GM18858 (cell line): ENCODE measurements at regions not wholly inside any gene's neighbourhood (a gene's known extent, or its start where the extent isn't known, plus 50 kb on each side); places are given as distances from the start of the nearest gene placed in this dataset.

Experiments
- ATAC-seq: cut with Tn5 transposase; IDR thresholded peaks from one replicate; pipeline ENCODE4 v1.9.1; 2021; ENCODE audit not compliant: unreplicated experiment

DNA sequence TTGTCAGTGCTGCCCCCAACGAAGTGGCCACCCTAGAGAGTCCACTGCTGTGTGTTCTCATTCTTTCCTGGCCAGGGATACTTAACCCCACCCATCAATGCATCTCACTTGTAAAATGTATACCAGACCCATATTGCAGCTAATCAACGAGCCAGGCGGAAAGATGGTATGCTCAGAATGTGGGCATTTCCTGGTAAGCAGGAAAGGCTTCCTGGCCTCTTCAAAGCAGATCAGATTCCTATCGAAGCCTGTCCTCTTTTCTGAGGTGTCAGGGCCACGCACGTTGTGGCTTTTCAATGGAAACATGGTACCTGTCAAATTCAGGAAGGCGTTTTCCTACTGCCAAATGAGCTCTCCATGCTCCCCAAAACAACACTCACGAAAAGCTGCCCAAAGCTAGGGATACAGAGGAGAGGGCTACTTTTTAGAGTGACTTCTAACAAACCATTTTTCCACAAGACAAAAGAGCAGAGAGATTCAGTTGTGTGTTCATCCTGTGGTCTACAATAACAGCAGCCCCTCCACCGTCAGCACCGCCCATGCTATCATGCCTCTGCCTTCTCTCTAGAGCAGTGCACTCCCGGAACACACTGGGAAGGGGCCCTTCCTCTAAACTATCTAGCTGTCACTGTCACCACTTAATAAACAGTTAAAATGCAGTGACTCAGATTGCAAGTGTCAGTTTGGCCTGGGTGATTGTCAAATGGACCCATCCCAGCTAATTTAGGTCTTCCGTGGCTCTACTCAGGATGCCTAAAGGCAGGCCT is 535.1 kb downstream of the RNF144A start:
- no peak for ATAC-seq

DNA sequence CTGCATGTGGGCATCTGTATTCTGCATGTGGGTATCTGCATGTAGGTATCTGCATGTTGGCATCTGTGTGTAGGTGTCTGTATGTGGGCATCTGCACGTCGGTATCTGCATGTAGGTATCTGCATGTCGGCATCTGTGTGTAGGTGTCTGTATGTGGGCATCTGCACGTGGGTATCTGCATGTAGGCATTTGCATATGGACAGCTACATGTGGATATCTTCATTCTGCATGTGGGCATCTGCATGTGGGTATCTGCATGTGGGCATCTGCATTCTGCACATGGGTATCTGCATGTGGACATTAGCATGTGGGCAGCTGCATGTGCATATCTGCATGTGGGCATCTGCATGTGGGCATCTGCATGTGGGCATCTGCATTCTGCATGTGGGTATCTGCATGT is 537.4 kb downstream of the RNF144A start:
- no peak for ATAC-seq

DNA sequence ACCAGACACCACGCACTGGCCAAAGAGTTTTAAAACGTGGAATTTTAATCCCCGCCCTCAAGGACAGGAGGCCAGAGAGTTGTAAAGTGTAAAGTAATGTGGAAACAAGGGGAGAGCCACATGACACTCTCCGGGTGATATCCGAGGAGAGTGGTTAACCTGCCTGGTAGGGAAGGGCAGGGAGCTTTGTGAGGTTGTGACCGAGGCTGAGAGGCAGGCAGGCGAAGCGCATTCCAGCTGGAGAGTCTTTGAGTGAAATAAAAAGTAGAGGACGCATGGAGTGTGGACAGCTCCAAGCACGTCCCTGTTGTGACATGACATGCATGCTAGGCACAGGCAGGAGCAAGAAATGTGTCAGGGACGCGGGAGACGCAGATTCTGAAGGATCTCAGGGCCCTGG is 539.5 kb downstream of the RNF144A start:
- ATAC-seq, result no peak

DNA sequence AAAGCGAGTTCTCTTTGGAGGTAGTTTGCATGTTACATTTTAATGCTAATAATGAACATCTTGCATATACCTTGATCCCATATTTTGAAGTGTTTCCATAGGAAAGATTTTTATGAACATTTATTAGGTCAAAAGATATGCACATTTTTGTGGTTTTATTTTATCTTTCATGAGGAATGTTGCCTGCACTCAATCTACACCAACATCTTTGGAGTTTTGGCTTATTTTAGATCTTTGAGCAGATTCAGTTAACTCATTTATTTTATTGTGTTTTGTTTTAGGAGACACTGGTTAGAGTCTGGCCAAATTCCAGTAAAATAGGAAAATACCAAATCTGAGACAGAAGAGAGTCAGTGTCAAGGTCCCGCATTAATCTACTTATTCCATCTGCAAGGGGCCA is 540.9 kb downstream of the RNF144A start:
- no peak for ATAC-seq

DNA sequence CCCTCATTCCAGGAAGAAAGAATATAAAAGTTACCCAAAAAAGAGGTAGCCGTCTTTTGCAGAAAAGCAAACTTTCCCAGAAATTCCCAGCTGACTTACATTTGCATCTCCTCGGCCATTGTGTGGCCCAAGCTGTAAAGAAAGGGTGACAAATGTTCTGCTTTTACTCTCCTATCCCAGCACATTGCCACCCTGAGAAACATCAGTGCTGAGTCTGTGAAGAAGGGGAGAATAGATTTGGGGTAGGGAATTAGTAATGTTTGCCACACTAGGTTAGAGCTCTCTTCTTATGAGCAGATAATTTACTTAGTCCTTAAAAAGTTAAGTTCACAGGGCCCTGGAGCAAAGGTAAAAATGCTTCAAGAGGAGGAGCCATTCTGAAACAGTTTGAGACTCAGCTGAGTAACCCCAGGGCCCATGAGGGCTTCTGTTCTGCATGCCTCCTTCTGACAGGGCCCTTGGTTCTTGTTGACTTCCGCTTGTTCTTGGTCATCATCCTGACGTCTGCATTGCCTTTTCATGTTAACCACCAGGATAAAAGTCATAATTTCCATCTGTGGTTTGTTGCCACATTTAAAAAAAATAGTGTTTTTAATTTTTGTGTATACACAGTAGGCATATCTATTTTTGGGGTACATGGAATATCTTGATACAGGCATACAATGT is 550.7 kb downstream of the RNF144A start:
- no peak for ATAC-seq

DNA sequence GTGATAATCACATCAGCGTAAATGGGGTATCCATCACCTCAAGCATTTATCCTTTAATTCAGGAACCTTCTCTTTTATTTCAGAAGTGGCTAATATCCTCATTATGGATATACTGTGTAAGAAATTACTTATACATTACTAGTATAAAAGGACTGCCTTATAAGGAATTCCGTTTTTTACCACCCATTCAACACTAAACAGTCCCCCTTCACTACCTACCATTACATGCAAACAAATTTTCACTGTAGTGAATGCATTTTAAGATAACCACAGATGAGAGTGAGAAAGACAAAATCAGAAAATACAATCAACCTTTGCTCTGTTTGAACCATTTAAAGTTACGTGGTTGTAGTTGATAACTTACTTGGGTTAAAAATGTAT is 551.2 kb downstream of the RNF144A start:
- no peak for ATAC-seq

DNA sequence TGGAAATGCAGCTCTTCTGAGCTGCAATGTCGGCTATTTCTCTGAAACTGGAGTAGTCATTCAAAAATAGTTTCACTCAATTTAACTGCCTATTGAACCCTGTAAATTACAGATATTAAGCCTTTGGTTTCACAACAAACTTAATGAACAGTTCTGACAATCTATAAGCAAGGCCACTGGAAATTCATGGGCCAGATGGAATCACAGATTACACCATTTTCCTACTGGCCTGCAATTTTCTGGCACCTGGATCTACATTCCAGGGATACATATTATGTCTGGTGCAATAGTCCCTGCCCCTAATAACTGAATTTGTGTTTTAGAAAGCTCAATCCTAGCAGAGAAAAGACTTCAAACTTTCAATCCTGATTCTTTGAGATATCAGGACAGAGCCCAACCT is 551.7 kb downstream of the RNF144A start:
- no peak for ATAC-seq

DNA sequence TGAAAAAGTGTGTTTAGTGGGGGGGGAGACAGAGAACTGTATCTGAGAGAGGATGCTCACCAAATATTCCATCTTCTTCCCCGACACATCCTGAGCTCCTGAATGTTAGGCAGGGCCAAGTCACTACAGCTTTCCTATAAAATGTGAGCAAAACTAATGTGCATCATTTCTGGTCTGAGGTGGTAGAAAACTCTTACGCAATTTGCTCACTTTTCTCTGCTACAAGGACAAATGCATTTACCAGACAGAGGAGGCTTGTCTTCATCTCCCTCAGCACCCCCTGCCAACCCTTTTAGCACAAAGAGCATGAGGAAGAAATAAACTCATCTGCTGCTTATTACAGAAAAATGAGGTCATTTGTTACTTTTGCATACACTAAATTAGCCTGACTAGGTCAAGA is 554.0 kb downstream of the RNF144A start:
- ATAC-seq, result no peak

DNA sequence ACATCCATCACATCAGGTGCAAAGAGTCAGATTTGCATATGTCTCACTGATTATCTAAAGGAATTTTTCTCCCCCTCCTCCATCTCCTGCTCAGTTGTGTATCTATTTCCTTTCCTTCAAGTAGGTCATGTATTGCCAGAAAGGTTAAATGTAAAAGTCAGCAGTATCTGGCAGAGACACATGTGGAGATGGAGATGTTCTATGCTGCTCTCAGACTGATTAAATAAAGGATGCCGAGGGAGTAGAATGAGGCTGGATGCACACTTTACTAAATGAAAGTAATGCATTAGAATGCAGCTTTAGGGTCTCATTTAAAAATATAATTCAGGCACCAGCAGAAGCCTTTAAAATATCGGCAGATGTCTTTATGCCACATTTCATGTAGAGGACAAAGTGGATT is 555.3 kb downstream of the RNF144A start:
- ATAC-seq, result no peak

DNA sequence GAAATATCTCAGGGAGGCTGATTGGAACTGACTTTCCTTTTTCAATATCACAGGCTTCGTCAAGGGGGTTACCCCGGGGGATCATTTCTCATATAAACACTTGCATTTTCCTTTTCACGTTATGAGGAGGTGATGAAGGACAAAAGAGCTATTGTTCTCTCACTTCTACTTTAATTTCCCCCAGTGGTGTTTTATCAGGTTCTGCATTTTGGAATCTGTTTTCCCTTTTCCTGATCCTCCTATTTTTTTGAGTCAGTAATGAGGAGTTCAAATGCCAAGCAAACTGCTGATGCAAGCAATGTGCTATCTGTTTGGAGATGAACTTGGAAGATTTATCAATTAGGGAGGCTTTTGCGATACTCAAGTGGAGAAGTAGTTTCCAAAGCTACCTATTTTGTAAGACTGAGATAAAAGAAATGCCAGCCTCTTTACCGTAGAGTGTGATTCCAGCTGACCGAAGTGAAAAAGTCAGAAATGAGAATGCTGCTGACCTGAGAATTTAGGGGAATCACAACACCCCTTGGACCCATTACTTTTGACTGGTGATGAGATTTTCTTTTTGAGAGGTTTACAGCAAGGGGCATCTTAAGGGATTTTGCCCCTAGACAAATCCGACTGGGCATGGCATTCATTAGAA is 556.0 kb downstream of the RNF144A start:
- no peak for ATAC-seq

DNA sequence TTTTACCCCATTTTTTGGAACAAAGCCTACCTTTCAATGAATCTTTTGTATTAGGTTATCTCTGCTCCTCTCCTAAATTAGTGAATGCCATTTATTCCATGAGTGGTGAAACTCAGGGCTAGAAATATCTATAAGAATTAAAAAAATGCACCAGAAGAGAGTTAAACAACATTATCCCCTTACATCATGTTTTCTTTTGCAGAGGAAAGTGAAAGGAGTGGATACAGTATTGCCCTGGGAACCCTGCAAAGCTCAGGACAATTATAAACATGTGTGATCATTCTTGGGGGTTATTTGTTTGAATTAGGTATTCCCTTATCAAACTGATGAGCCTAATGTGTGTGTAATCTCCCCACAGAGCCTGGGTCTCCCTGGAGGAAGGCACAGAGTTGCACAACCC is 559.2 kb downstream of the RNF144A start:
- no peak for ATAC-seq

DNA sequence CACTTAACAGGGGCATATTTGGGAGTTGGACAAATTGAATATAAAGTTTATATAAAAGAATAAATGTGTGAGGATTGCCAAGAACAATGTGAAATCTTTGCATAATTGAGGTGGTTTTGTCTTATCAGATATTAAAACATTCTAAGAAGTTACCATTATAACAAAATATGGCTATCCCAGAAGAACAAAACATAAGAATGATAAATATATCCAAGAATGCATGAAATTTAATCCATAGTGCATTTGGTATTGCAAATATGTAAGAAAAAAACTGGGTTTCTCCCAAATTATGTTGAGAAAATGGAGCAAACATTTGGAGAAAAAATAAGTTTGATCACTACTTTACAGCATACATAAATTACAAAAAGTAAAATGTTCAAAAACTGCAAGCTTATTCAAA is 562.4 kb downstream of the RNF144A start:
- no peak for ATAC-seq

DNA sequence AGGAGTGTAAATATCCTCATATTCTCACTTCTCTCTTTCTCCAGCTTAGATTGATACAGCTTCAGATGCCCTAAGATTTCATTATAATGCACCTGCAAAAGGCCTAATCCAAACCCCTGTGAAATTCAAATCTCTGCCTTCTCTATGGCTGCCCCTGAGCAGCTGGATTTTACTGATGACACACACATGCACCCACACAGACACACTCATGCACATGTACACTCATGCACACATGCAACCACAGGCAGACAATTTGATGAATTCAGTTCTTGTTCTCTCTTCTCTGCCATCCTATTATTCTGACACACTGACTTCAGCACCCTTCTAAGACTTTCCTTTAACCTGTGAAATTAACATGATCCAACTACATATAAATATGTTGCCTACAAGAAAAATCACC is 563.2 kb downstream of the RNF144A start:
- no peak for ATAC-seq

DNA sequence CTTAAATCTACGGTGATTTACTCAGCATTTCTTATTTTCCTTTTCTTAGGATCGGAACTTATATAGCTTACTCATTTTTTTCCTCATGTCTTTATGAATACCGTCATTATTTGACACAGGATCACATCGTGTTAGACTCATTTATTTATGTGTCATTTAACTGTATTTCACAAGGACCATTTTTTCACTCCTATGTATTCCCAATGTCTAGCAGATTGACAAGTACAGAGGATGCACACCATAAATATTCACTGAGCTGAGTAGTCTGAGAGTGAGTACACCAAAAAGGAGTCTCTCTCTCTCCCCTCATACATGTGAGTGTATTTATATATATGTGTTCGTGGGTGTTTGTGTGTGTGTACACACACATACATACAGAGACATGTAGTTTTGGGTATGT is 573.5 kb downstream of the RNF144A start:
- ATAC-seq, result no peak

DNA sequence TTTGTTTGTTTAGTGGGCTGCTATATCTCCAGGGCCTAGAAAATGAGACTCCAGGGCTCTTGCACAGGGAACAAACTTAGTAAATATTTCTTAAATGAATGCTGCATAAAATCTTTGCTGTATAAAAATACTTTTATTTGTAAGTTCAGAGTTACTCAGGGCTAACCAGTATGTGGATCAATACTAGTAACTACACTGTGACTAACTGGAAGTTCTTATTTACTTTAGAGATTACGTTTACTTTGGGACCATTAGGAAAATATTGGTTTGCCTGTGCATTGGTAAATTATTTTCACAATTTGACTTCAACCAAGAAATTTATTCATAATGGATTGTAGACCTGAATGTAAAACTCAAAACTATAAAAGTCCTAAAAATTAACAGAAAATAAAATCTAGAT is 575.5 kb downstream of the RNF144A start:
- no peak for ATAC-seq

DNA sequence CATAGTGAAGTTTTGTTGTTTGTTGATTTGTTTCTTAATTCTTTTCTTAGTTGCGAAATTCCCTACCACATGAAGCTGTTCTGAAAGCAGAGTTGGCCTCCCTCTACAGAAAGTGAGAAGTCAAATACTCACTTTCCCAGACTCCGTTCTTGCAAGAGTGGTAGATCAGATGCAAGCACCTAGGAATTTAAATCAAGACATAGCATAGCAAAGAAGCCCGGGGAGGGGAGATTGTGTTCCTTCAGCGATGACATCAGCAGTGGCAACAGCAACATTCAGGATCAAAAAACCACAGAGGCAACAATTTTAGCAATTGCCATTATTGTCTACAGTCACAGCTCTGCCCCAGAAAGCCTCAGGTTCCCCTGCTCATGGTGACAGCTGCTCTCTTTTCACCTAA is 580.0 kb downstream of the RNF144A start:
- ATAC-seq, result no peak

DNA sequence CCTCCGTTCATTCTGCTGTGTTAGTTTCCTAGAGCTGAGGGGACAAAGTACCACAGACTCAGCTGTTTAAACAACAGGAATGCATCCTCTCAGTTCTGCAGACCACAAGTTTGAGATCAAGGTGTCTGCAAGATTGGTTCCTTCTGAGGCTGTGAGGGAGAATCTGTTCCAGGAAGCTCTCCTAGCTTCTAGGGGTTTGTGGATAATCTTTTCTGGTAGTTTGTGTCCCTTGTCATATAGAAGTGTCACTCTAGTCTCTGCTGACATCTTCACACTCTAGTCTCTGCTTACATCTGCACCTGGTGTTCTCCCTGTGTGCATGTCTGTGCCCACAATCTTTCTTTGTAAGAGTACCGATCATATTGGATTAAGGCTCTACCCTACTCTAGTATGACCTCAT is 581.8 kb downstream of the RNF144A start:
- ATAC-seq, result no peak

DNA sequence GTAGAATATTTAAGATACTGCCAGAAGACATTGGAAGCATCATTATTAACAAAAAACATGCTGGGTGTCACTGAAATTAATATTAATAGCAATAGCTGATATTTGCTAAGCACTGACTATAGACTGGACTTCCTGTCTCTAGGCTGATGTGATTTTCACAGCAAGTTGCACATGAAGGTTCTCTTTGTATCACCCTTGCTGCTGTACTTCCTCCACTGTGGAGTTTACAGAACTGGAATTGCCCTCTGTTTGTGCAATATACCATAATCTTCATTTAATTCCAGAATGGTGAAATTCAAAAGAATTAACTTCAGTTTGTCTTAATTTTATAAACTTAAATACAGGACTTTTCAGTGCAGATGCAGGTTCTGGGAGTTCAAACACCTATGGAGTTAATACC is 585.1 kb downstream of the RNF144A start:
- ATAC-seq, result no peak

DNA sequence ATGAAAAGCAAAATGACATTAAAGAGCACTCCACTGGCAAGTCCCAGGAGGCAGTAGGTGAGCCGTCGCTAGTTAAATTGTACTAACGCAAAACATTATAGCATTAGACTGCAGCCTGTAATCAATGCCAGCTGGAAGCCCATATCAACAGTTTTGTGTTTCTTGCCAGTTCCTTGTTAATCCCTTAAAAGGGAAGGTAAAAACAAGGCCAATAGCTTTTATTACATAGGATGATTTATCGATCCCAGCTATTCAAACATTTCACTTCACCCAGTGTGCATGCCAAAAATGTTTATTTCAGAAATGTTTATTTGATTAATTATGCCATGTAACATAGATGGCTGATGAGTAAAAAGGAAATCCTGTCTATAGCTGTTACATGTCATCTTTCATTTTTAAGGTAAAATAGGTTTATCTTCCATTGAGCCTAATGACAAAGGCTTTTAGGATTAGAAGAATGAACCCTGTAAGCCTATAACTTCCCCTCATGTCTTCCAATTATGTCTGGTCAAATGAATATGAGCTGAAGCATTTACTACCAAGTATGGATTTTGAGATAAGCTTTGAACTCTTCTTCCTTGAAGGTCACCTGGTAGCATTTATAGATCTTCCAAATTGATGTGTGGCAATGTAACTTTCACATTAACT is 591.2 kb downstream of the RNF144A start:
- ATAC-seq, result no peak

DNA sequence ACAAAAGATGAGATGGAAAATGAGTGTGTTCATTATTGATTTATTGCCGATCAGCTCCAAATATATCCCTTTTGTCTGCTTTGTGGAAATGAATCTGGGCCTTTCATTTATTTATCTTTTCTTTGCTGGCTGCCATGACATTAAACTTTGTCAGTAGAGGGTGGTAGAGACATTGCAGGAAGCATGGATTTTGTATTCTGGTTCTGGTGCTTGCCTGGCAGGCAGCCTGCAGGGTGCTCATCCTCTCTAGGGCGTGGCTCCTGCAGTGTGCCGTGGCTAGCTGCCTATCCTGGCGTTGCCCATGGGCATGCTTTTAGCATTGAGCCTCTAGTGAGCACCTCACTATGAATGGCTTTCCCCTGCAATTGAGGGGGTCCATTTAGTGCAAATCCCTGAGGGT is 593.1 kb downstream of the RNF144A start:
- no peak for ATAC-seq

DNA sequence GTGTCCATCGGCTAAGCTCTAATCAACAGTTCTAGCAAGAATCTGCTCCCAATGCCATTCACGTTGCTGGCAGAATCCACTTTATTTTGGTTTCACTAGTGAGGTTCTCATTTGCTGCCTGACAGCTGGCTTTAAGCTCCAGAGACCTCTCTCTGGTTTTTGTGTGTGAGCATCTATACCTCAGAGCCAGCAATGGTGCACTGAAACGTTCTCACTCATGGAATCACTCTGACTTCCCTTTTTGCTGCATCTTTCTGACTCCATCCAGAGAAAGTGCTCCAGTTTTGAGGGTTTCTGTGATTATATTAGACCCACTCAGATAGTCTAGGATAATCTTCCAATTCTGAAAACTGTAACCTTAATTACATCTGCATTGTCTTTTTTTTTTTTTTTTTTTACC is 596.6 kb downstream of the RNF144A start:
- ATAC-seq, result no peak

DNA sequence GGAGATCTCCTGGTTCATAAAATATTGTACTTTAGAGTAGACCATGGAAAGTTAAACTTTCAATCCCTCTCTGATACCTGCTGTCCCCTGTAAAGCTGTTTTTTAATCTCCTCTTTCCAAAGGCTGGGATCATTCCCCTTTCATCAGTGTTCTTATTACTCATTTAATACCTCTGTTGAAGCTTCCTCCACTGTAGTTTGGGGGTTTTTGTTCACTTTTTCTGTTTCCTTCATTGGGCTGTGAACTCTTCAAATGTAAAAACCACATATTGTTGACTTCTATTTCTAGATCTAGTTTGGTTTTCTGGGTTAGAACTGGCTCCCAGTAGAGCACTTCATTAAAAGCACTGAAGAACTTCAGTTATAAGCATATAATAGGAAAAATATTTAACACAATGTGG is 598.1 kb downstream of the RNF144A start:
- ATAC-seq, result no peak
